ENCODE measurements at regions not wholly inside any gene's neighbourhood (a gene's known extent, or its start where the extent isn't known, plus 50 kb on each side); places are given as distances from the start of the nearest gene placed in this dataset.
A peak's percentile ranks its signal among the peaks of the same experiment; 100 is the strongest.
"Not testable (repeated sequence)": the region's sequence is repeated elsewhere in the genome, so short reads cannot be mapped to it uniquely, and the experiment has no call there.

DNA sequence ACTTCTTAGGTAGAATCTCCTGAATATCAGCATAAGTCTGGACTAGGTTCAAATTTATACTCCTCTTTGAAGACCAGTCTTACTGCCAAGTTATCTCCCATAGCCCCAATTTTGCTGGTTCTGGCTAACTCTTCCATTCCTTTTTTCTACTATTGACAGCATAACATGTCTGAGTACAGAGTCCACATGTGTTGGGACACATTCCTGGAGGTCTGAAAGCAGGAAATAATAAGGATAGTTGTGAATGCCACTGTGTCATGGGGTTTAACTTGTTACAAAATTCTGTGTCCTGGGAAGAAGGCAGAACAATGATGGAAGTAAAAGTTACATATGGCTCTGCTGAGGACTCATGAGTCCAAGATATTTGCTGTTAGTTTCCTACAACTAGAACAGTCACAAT lies 57.4 kb upstream of the ZBTB20 start:
- DNase-seq (ENCODE audit: low spot score): no peak

DNA sequence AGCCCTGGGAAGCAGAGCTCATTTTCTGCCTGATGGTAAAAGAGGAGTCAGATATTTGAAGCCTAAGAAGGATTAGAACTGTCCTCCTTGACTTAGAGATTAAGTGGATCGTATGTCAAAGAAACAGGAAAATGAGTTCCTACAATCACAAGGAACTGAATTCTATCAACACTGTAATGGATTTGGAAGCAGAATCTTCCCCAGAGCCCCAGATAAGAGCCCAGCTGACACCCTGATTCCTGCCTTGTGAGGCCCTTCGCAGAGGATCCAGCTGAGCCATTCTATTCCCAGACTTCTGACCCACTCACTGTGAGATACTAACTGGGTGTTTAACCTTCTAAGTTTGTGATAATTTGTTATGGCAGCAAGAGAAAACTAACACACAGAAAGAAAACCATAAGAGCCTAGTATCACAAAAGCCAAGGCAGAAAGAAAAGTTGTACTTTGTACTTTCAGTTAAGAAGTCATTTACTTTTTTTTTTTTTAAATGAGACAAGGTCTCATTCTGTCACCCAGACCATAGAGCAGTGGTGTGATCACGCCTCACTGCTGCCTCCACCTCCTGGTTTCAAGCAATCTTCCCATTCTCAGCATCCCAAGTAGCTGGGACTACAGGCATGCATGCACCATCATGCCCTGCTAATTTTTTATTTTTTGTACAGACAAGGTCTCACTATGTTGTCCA lies 61.1 kb upstream of the ZBTB20 start:
- DNase-seq (ENCODE audit: low spot score): no peak

DNA sequence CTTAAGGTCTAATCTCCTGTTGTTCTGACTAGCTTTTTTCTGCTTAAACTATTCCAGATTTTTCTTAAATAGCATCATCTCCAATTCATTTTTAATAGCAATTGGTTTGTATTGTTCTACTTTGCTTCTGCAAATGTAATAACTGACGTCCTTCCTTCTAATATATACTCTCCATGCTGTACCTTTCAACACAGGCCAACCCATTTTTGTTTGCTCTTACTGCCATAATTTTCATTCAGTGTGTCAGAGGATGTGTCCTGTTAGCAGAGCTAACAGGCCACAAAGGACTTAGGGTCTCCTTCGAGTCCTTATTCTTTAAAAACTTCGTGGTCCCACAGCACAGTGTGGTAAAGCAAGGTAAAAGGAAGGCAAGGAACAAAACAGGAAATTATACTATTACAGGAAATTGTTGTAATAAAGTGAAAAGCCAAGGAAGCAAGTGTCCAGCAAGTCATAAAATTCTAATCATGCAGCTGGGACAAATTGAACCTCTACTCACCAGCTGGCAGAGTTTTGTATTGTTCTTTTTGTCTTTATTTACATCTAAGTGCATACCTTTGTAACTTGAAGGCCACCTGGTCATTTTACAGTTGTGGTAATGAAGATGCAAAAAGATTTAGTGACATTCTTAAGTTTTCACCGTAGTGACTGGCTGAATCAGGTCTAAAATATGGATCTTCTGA lies 64.9 kb upstream of the ZBTB20 start:
- no peak for DNase-seq (ENCODE audit: low spot score)

DNA sequence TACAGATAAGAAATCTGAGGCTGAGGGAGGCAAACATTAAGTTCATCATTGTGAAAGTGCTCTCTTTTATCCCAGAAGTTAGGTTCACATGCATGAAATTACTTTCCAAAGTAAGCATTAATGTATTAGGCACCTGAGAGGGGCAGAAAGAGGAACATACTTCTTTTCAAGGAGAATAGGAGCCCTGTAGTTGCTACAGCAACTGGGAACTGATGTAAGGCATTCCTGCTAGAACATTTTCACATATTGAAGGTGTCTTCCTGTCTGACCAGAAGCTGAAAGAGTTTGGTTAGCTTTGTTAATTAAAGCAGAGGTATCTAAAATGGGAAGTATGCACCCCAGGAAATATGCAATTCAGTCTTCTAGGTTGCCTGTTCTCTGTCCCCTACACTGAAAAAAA lies 65.5 kb upstream of the ZBTB20 start:
- no peak for DNase-seq (ENCODE audit: low spot score)

DNA sequence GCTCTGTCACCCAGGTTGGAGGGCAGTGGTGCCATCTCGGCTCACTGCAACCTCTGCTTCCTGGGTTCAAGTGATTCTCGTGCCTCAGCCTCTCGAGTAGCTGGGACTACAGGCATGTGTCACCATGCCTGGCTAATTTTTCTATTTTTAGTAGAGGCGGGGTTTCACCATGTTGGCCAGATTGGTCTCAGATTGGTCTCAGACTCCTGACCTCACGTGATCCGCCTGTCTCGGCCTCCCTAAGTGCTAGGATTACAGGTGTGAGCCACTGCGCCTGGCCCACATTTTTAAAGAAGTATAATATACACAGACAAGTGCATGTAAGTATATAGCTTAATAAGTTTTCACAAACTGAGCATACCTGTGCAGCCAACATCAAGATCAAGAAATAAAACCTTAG lies 66.0 kb upstream of the ZBTB20 start:
- not testable (repeated sequence) for DNase-seq (ENCODE audit: low spot score)

DNA sequence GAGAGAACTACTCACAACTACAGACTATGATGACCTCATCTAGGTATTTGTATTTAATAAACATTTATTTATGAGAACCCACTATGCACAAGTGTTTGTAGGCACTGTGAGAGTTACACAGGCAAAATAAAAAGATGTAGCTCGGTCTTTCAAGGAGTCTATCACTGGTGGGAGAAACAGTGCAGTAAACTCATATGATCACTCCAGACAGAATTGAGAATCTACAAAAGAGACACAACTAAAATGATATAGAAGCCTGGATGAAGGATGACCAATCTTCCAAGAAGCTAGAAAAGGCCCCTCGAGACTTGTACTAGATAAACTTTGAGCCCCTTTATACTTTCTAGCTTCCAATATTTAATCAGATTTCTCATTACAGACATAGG lies 70.2 kb upstream of the ZBTB20 start:
- no peak for DNase-seq (ENCODE audit: low spot score)

DNA sequence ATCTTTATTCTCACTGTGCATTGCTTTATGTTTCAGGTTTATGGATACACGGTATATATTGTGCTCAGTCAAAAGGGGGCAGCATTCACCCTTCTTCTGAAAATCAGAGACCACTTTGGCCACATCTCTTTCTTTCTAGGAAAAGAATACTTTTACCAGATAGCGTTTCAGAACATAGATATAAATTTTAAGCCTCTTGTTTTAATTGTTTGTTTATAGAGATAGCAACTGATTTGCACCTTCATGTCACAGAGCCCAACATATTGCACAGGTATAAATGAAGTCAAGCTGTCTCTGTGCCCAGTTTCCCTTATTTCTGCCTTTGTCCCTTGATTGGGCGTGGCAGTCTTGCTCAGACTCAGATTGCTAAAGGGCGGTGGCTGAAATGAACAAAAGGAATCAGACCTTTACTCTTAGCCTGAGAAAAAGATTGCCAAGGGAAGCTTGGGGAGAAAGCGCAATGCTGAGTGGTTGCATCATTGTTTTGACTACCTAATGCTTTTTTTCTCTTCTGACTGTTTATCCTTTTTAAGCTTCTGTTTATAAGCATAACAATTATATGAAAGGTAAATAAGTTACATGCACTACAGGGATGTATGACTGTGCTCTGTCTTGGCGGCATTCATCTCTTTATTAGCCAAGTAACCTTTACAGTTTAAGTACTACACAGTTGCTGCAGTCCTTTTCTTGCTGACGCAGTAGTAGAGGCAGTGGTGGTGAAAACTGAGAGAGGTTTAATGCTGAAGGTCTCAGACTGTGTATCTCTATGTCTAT lies 70.8 kb upstream of the ZBTB20 start:
- DNase-seq (ENCODE audit: low spot score): peak; percentile 8

DNA sequence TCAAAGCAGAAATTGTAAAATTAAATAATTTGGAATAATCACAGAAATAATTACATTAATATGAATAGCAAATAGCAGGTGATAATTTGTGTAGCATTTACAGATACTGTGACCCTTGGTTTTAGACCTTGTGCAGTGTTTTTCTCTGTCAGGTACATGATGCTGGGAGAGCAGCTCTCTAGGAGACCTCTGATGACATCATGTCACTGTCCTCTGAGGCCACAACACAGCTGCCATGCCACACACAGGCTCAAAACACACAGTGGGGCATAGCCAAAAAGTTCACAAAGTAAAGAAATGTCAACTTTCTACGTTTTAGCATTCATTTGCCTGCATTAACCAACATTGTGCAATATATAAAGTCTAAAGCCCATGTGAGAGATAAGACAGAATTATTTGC lies 71.8 kb upstream of the ZBTB20 start:
- no peak for DNase-seq (ENCODE audit: low spot score)

DNA sequence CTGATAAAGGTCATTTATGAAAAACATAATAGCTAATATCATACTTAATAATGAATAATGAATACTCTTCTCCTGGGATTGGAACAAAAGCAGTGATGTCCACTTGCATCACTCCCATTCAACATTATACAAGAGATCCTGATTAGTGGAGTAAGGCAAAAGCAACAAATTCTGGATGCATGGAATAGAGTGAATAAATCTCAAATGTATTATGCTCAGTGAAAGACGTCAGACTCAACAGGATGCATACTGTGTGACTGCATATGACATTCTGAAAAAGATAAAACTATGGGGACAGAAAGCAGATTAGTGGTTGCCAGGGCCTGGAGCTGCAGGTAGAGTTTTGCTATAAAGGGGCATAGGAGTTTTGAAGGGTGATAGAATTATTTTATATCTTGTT lies 77.6 kb upstream of the ZBTB20 start:
- no peak for DNase-seq (ENCODE audit: low spot score)

DNA sequence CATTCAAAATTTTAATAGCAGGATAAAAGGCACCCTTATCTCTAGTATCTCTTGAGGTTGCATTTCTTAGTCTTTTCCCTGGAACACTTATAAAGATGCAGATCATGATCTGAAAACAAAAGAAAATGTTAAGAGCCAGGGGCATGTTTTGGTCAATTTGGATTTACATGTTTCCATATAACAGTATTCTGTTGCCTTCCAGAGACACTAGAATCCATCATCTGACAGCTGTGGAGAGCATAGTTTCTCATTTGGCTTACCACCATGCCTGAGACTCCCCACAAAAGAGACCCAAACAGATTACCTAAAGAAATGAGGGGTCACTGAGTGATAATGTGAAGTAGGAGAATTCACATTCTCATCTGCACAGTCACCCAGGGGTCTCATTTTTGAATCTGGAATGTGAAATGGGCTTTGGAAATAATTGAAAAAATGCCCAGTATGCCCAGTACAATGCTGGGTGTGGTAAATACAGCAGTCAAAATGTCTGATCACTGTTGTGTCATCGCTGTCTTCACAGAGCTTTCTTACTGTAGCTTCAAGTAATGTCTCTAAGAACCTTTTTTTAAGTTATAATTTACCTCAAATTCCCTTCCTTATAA lies 79.9 kb upstream of the ZBTB20 start:
- DNase-seq (ENCODE audit: low spot score): no peak

DNA sequence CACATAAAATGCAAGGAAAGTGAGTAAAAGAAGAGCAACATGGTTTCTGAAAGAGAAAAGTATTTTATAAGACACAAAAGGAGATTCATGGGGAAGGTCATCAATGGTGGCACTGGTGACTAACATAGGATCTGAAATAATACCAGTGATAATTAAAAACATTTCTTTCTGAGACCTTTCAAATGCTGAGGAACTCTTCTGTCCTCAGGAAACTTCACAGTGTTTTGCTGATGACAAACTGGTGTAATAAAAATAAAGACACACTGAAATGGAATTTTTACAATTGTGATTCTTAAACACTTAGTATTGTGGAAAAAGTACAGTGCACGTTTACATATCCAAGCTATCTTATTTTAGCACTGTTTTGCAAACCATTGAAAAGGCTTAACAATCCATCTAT lies 80.4 kb upstream of the ZBTB20 start:
- DNase-seq (ENCODE audit: low spot score): no peak

DNA sequence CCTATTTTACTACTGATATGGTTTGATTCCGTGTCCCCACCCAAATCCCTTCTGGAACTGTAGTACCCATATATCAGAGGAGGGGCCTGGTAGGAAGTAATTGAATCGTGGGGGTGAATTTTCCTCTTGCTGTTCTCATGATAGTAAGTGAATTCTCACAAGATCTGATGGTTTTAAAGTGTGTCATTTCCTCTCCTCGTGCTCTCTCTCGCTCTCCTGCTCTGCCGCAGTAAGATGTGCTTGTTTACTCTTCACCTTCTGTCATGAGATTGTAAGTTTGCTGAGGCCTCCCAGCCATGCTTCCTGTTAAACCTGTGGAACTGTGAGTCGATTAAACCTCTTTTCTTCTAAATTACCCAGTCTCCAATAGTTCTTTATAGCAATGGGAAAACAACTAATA lies 81.2 kb upstream of the ZBTB20 start:
- DNase-seq (ENCODE audit: low spot score): no peak

DNA sequence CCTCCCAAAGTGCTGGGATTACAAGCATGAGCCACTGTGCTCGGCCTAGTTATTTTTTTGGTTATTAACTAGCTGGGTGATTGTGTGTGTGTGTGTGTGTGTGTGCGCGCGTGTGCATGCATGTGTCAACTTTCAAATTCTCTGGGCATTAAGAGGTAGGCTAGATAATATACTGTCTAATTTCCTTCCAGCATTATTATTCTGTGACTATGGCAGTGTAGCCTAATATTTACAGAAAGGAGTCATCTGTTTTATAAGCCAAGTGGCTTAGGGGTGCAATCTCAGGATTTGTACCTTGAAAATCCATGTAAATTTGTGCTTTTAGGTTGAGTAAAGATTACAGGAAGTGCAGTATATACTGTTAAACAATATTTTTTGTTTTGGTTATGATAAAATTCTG lies 85.1 kb upstream of the ZBTB20 start:
- no peak for DNase-seq (ENCODE audit: low spot score)

DNA sequence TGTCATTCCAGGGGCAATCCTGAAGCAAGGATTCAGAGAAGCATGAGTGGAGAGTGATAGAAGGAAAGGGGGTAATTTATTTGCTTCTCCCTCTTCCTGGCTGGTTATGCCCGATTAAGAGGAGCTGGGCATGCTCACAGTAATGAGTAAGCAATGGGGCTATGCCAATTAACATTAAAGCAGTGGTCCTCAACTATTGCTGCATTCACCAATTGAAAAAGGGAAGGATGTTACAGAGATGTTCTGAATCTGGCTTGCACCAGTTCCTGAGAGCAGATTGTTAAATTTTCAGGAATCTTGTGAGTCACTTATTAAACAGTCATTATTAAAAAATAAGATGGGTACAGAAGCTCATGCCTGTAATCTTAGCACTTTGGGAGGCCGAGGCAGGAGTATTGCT lies 85.9 kb upstream of the ZBTB20 start:
- DNase-seq (ENCODE audit: low spot score): no peak

DNA sequence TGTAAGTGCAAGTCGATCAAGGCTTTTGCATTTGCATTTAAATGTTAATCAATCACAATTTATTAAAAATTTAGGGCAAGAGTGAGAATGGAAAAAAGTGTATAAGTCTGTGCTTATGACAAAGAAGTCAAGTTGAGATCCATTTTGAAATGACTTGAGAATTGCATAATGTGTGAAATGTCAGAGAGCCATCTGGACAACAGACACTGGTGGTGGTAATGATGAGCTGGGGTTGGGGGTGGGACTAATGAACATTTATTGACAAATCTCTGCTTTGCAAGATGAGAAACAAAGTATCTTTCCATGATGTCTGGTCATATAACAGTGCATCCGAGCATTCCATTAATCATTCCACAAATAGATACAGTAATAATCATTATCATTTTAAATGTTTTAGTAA lies 89.4 kb upstream of the ZBTB20 start:
- no peak for DNase-seq (ENCODE audit: low spot score)

DNA sequence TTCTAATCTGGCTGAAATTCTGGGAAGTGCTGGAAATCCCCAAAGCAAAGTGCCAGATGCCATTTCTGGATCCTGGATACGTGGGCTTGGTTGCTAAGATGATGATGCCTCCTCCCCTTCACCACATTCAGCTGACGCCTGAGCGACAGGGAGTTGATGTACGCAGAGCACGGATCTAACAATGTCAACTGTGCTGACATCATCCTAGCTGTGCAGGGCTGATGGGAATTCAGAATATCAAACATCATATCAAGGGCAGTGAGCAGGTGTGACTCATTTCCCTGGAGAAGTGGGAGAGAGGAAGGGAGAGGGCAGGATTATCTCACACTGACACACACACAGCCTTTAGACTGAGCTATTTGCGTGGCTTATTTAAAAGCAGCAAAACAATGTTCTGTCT lies 92.6 kb upstream of the ZBTB20 start:
- DNase-seq (ENCODE audit: low spot score): no peak

DNA sequence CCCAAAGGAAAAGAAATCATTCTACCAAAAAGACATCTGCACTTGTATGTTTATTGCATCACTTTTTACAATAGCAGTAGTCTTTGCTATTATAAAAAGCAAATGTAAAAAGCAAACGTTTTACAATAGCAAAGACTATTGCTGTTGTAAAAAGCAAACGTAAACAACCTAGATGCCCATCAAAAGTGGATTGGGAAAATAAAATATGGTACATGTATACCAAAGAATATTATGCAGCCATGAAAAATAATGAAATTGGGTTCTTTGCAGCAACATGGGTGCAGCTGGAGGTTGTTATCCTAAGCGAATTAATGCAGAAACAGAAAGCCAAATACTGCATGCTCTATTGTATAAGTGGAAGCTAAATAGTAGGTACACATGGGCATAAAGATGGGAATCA lies 97.3 kb upstream of the ZBTB20 start:
- no peak for DNase-seq (ENCODE audit: low spot score)

DNA sequence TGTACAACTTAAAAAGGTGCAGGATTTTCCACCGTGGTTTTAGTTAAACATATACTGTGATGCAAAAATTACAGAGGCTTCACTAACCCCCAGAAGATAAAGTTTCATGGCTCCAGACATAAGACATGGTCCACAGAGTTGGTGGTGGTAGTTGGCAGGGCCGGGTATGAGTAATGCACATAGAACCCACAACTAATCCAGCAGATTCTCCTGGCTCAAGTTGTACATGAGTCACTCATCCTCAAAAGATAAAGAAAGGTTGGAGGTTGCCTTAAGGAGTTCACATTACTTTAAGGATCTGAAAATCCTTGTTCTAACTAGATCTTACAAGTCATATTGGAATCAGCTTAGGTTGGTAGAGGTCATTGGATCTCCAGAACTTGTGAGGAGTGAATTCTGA lies 98.3 kb upstream of the ZBTB20 start:
- no peak for DNase-seq (ENCODE audit: low spot score)

DNA sequence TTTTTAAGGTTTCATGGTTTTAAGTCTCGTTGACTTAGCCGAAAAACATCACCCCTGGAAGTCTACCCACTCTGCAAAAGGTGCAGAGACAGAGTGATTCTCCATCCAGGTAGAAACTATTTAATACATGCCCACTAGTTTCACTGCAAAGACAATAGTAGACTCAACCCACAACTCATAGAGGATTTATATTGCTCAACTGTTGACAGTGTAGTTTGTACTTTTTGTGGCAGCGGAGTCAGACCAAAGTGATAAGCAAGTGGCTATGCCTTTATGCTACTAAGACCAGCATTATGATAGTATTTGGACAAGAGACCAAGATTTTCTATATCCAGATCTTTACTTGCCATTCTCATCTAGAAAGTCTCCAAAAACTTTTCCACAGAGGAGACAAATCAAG lies 98.8 kb upstream of the ZBTB20 start:
- DNase-seq (ENCODE audit: low spot score): no peak

DNA sequence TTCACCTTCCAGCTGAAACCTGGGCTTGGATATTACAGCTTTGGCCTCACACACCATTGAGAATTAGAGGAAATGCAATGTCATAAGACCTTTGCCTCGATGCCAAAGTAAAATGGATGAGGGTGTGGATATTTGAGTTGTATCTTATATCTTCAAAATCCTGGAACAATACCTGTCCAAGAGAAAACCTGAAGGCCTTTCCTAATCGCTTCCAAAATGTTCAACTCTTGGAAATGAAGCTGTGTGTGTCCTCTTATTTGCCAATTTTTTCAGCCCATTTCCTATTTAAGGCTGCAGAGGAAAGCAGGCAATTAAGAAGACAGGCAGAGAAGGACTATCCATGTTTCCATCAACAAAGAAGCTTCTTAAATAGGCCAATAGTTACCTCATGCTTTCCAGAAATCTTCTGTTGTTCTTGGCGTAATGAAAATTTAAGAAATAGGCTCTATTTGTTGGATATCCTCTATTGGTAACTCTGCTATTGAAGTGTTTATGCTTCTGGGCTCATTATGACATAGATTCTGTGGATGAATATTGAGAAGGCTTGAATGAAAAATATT lies 99.5 kb upstream of the ZBTB20 start:
- no peak for DNase-seq (ENCODE audit: low spot score)

DNA sequence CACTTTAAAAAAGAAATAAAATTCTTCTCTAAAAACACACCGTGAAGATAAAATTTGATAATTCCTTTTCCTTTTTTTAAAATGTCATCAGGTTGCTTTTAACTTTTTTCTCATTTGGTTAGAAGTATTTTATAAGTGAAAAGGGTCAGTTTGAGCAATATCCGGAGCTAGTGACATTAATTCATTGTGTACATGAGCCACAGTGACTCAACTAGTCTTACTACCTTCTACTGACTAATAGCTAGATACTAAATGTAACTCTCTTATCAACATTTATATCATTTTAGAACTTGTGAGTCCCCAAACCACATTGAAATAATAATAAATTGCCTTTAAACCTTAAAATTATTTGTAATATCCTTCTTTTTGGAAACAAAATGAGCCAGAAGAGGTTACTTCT lies 101.2 kb upstream of the ZBTB20 start:
- DNase-seq (ENCODE audit: low spot score): no peak

DNA sequence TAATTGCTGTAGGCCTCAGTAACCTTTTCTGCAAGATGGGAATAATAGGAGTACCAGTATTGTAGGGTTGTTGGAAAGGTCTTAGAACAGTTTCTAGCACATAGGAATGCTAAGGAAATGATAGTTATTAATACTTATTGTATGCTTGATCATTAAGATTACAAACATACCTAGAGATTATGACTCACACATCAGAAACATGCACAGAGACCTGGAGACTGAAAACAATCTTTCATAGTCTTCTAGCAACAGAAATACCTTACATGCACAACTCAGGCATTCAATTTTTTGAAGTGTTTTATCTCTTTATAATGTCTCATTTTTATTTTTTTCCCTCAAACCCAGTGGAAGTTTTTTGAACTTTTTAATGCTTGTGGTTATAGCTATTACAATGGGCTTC lies 104.4 kb upstream of the ZBTB20 start:
- no peak for DNase-seq (ENCODE audit: low spot score)

DNA sequence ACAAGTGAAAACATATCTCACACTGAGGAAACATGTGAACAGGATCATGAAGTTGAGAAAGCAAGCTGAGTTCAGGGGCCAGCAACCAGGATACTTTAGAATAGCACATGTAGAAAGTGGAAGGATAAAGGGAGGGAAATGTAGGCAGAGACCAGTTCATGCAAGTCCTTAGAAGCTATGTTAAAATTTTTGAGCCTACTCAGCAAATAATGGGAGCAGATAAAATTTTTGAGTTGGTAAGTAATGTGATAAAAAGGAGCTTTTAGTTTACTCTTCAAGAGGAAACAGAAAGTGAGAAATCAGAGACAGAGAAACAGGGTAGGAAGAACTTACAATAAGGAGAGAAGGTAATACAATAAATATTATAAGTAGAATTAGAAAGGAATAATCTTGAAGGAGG lies 105.6 kb upstream of the ZBTB20 start:
- no peak for DNase-seq (ENCODE audit: low spot score)

Data from CD4-positive, alpha-beta T cell treated with Interleukin-15 for 4 hours (primary cell).